ENCODE measurements at regions not wholly inside any gene's neighbourhood (a gene's known extent, or its start where the extent isn't known, plus 50 kb on each side); places are given as distances from the start of the nearest gene placed in this dataset.
A peak's percentile ranks its signal among the peaks of the same experiment; 100 is the strongest.
"Not testable (repeated sequence)": the region's sequence is repeated elsewhere in the genome, so short reads cannot be mapped to it uniquely, and the experiment has no call there.

DNA sequence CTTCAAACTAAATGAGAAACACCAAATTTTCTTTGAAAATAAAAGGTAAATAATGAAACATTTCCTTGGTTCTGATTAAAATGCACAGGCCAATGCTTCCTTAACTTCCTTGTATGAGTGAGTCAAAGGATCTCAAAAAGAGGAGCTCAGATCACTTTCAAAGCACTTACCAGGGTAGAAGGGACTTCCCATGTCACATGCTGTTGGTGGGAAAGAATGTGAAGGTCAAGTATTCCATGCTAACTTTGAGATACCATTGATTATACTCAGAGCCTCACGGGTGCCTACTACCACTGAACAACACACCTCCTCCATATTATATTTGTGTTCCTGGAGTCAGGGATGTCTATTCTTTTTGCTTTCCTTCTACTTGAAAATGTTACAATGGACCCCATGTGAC is 233.5 kb upstream of the KIAA1217 start:
- no peak for DNase-seq

DNA sequence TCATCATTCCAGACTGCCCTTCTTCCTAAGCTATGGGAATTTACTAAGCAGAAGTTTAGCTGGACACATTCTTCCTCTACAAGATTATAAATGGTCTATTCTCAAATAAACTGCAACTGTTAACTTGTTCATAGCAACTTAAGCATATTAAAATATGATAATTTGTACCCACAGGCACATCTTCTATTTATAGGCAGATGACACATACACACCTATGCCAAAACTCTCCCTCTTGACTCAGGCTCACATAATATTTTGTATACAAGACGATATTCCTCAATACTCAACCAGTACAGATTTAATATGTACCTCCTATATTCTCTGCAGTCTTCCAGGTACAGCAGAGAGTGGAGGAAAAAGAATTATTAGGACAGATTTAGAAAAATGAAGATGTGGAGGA is 232.7 kb upstream of the KIAA1217 start:
- DNase-seq = no peak

DNA sequence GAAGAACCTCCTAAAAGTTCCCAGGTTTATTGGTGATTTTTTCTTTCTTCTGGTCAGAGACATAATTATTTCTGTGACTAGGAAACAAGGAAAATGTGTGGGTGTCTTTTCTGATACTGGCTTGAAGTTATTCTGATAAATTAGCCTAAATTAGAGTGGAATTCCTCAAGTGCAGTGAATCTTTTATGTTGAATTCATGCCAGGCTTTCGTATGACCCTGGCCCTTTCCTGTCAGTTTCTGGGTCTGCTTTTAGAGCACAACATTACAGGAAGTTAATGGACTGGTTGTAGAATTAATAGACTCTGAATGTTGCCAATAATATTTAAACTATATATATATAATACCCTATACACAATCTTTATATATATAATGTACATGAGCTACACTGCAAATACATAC is 230.6 kb upstream of the KIAA1217 start:
- DNase-seq = no peak

DNA sequence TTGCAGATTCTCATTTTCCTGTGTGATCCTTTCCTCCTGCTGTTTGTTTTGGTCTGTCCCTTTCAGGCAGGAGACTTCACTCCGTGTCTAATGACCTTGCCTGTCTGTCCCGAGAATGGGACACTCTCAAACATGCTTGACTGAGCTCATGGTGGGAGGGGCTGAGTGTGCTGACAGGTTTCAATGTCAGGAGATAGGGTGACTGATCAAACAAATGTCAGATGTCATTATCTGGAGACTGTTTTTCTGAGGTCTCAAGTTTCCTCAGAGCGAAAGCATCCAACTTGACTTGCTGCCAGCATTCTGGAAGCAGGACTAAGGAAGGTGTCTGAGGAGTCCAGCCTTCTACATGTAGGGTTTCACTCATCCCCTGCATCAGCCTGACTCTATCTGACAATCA is 228.8 kb upstream of the KIAA1217 start:
- no peak for DNase-seq

DNA sequence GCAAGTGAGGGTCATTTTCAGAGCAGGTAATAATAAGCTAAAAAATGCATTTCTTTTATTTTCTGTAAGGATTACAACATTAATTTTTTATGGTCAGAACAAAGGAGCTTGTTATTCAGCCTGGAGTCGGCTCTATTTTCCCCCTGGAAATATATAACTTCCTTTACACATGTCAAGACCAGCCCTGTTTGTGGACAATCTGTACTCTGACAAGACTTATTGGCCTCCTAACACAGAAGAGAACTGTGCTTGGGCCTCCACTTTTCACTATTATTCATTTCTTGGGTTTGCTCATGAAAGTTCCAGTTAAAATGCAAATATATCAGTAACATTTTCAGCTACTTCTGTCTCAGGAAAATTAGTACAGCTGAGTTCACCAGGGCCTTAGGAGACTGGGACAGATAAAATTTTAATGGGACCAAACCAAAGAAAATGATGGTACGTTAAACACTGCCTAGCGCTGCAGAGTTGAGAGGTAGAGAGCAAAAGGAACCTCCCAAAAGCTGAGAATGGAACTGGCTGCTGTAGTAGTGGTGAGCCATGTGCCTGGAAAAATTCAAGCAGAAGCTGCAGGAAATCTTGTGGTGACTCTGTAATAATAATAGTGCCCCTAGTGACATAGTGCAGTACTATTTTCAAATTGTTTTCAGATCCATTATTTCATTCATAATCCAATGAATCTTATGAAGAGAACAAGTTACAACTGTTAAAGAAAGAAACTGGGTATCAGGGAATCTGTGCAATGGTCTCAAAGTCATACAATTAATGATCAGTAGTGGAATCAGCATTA is 227.2 kb upstream of the KIAA1217 start:
- DNase-seq = no peak

DNA sequence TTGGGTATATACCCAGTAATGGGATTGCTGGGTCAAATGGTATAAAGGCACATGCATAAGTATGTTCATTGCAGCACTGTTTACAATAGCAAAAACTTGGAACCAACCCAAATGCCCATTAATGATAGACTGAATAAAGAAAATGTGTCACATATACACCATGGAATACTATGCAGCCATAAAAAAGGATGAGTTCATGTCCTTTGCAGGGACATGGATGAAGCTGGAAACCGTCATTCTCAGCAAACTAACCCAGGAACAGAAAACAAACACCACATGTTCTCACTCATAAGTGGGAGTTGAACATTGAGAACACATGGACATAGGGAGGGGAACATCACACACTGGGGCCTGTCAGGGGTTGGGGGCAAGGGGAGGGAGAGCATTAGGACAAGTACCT is 224.5 kb upstream of the KIAA1217 start:
- DNase-seq = not testable (repeated sequence)

DNA sequence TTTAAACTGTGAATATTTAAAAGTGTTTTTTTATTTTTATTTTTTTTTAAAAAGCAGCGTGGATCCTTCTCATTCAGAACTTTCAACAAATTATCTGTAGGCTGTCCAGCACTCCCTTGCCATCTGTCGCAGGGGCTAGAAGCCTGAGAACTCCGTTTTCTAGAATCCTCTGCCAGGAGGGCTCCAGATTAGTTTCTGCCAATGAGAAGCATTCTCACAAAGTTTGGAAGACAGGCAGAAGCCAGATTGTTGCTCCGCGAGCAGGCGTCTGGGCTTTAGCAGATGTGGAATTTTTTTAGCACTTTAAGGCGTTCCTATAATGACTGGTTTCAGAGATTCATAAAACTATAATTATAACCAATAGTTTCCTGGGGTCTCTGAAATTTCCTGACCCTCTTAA is 220.9 kb upstream of the KIAA1217 start:
- no peak for DNase-seq

DNA sequence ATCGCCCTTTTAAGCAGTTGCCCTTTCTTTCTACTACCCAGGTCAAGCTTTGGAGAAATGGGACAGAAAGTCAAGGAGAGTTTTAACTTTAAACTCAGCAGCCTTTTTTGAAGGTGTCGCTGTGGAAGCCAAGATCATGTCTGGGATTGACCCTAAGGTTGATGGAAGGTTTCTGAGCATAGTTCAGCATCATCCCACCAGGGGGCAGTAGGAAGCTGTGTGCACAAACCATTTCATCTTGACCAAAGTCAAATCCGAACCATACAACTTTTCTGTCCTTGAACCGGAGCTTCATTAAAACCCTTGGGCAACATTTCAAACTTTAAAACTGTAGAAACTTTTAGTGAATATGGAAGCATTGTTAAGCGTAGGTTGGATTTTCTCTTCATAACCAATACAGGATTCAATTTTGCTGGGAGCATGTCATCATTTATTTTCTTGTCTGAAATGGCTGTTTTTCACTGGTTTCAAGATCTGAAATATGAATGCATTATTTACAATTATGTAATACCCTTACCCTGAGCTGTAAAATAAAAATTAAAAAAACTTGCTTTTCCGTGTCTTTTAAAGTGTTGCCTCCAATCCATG is 214.4 kb upstream of the KIAA1217 start:
- peak; percentile 72 for DNase-seq

DNA sequence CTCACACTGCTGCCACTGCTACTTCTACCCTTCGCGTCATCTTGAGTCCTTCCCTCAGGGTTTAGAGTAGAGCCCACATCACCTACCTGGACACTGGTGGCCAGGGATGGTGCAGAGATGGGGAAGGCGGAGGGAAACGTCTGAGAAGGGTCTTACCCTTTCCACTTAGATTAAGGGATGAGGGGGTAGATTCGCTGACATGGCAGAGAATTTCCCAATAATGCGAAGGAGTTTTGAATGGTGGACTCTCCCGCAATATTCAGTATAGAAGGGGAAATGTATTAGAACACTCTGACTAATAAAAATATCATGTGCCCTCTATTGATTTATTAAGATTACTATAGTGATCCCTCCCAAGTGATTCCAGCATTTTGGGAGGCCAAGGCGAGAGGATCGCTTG is 209.5 kb upstream of the KIAA1217 start:
- DNase-seq = no peak

DNA sequence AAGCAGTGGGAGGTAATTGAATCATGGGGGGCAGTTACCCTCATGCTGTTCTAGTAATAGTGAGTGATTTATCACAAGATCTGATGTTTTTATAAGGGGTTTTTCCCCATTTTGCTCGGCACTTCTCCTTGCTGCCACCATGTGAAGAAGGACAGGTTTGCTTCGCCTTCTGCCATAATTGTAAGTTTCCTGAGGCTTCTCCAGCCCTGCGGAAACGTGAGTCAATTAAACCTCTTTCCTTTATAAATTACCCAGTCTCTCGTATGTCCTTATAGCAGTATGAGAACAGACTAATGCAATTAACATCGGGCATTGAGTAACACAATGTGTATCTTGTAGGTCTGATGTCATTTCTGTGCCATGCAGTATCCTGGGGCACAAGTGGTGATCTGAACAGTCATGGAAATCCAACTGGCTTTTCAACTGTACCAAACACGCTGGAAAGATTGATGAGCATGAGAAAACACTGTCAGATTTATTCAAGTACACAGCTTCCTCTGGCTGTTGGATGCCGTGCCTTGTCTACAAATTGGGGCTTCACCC is 208.6 kb upstream of the KIAA1217 start:
- DNase-seq = no peak

DNA sequence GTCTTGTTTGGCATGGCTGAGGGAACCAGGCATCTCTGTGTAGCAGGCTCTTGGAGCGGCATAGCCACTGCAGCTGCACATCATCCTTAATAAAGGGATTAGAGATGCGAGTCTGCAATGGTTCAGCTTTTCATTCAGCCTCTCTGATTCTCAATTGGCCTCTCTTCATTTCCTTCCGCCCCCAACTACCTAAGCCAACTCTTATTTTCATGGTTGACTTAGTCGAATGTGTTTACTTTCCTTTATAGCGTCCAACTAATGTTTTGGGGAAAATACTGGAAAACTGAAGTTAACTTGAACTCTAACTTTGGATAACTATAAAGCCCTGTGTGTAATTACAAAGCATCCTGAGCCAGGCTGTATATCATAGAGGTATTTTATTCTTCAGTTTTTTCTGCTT is 202.2 kb upstream of the KIAA1217 start:
- DNase-seq = peak; percentile 8

DNA sequence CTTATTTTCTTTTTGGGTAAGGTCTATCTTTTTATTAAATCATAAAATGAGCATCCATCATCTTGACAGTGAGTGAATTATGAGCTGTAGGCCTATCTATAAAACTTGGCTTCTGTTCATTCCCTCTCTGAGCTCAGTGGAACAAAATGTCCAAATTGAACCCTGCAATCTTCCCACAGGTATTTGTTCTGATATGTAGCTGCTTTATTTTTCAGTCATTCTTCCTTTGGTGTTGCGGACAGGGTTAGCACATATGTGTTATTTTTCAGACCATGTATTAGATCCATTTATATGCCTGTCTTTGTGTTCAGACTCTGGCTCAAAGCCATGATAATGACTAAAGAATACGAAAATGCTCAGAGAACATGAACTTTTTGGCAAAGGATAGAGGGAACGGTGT is 201.6 kb upstream of the KIAA1217 start:
- DNase-seq = no peak

DNA sequence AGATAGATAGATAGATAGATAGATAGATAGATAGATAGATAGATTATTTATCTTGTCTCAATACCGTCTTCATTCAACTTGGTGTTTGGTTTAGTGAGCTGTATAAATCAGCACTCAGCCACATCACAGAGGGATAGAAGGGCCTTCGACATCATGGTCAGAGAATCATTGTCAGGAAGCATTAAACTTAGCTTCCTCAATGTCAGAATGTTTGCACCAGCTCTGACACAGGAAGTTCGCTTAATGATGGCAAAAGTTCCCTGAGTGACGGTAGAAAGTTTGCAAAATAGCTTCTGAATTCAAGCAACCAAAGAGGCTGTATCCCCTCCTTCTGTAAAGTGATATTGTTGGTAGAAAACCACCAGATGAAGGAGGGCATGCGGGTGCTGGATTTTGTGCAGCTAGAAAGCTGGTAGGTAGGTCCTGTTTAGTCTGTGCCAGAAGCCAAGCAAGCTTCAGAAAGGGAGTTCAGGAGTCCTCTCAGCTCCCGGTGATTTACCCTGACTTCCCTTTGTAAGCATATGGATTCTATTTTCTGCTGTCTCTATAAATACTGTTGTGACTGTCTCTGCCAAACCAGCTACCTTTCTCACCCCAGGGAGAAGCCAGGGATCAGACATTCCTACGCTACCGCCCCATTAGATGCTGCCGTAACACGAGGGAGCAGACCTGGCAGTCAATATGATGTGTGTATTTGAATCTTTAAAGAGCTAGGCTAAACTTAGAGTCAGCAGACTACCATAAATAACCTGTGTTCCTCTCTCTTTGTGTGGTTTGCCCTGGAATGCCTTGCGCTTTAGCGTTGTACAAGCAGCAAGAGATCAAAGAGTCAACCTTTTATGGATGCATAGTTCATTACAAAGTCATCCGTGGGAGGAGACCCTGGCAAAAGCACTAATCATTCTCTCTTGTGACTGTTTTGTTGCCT is 200.5 kb upstream of the KIAA1217 start:
- DNase-seq = no peak

DNA sequence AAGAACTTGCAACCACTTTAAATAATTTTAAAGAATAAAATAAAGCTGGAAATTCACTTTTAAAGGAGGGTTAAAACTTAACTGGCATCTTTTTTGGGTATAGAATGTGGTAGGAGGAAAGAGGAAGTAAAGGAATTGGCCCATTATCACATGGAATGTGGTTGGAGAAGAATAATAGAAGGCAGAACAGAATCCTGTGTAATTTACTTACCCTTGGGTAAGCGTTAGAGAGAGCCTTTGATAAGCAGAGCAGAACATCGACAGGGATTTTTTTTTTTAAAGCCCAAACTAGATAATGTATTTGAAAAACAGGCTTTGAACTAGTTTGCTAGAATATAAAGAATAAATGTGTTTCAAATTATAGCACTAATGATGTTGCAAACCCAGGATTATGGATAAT is 199.8 kb upstream of the KIAA1217 start:
- no peak for DNase-seq

DNA sequence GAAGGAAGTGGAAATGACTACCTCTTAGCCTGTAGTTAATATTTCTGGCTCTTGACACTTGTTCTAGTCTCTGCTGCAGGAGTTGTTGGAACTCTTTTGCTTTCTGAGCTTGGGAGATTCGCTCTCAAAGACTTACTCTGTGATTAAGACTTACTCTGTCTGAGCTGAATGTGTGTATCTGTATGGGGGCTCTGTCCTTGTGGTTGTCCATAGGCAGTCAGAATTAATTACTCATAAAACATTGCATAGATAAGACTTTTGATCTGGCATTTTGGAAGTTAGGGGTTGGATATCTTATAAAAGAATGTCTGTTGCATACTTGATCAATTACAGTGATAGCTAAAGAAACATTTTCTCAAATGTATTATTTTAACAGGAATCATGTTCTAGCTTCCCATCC is 199.2 kb upstream of the KIAA1217 start:
- DNase-seq = no peak

DNA sequence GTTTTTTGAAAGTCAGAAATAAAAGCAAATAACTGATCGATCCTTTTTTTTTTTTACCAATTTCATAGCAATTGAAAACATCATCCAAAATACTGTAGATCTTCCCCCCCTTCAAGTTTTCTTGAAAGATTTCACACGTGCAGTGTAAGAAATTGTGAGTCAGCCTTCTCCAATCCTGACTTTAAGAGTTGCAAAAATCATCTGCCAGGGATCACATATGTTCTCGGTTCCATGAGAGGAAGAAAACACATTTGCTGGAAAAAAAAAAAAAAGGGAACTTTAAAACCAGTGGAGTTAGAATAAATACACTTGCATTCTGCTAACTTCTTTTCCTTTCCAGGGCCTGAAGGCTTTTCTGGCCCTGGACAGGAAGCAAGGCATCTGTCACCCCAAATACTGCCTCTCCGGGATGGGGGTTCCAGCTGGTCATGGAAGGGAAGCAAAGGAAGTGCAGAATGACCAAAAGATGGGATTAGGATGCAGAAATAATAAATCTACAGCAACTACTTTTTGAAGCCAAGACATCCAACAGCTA is 198.4 kb upstream of the KIAA1217 start:
- DNase-seq = no peak

DNA sequence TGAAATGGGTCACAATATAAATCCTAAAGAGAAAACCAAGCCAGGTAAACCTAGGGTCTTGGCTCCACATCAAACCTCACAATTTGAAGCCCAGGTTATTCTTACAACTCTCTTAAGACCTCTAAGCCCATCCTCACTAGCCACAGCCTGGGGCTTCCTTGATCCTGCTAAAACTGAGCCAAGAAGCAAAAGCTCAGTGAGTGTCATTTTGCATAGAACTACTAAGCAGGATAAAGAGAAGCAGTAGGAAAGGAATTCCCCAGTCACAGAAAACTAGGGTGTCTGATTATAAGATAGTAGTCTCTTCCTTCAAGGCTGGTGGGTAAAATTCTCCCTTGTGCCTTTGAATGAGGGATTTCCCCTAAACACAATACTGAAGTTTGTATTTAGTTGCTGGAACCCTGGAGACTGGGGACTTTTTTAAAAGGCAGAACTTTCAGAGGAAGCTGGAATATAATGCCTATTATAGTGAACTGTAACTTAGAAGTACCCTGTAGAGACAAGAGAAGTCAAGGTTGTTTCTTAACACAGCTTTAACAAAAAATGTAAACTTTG is 196.6 kb upstream of the KIAA1217 start:
- DNase-seq = no peak

DNA sequence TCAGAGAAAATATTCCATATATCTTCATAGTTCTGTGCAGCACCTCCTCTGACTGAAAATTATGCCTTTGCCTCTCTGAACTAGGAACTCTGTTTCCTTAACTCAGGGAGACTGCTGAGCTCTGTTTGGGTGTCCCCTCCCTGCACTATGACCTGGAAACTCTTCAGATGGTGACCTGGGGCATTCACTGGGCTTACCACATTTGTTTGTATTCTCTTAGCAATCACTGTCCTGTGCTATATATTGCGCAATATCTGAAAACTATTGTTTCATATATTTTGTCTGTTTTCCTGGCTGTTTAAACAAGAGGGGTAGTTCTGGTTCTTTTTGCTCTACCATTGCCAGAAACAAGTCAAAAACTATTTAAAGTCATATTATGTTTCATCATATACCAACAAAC is 181.8 kb upstream of the KIAA1217 start:
- no peak for DNase-seq

DNA sequence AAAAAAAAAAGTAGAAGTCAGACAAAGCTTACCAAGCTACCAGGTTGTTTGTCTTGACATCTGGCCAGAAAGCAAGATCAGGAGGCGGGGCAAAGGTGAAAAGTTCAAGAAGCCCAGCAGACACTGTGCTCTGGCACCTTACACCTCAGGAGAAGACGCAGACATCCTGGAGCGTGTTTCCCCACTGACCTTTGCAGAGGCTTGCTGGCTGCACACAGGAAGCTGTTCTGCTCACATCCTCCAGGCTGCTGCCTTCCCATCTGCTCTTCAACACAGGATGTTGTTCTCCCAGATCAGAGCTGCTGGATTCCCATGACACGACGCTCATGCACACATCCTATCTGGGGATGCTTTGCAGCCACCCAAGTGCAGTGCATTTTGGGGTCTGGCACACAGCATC is 174.4 kb upstream of the KIAA1217 start:
- no peak for DNase-seq

DNA sequence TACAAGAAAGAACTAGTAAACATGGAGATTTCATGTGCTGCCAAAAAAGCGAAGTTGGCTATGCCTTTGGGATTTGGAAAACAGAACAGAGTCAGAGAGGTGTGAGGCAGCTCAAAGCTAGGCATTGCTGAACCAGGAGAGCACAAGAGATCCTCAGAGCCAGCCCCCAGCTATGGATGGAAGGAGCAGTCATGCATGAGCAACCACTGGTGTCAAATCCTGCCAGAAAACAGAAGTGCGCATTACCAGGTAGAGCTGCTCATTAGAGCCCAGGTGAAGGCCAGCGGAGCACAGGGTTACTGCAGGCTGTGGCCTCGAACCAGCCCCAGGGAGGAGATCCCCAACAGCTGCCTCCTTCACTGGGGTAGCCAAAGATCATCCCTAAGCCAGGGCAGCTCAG is 173.2 kb upstream of the KIAA1217 start:
- DNase-seq = no peak

DNA sequence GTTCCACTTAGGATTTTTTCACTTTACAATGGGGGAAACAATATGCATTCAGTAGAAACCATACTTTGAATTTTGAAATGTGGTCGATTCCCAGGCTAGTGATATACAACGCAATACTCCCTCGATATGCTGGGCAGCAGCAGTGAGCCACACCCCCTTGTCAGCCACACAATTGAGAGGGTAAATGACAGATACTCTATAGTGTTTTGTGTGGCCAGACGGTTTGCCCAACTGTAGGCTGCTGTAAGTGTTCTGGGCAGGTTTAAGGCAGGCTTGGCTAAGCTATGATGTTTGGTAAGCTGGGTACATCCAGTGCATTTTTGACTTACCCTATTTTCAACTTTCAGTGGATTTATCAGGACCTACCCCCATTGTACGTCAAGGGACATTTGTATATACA is 169.6 kb upstream of the KIAA1217 start:
- DNase-seq = no peak

DNA sequence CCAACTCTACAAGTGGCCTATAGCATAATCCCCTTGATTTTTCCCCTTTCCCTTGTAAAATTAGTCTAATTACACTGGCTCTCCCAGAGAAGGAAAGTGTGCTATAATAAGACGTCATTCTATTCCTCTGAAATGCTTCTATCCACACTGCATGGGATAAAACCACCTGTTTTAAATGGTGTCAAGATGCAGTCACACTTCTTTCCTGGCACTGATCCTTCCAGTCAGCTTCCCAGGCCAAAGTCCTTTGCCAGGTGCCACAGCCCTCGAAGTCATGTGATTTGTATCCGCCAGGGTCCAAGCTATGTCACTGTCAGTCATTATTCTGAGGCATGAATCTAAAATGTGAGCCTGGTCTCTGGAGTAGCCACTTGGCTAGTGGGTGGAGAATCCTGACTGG is 169.0 kb upstream of the KIAA1217 start:
- DNase-seq = no peak

DNA sequence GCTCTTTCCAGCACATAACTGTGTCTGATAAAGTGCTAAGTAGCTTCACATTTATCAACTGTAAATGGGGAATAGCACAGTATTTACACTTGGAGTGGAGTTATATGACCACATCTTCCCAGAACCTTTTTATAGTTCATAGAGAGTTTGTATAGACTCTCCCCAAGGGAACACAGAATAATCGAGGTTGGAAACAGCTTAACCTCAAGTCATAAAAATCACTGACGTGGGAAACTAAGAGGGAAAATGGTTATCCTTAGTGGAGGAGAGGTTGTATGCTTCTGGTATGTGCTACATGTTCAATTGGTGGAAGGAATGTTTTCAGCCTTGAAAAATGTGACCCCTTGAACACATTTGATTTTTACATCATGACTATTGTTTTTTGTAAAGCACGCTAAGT is 167.9 kb upstream of the KIAA1217 start:
- DNase-seq = no peak

All from NCI-H82 (cell line).